ENCODE measurements at regions not wholly inside any gene's neighbourhood (a gene's known extent, or its start where the extent isn't known, plus 50 kb on each side); places are given as distances from the start of the nearest gene placed in this dataset.
A peak's percentile ranks its signal among the peaks of the same experiment; 100 is the strongest.

GRCh38 chr20:4613184-4613583 lies 73.1 kb upstream of the PRNP start:
- H3K4me2 ChIP-seq = no peak overlapping the region
- no peak for ATAC-seq
- 68% methylated on average over 6 of the region's 6 CpGs for WGBS (ENCODE audit: missing lambda C conversion rate)

GRCh38 chr20:4610871-4611270 lies 75.4 kb upstream of the PRNP start:
- no peak for DNase-seq (ENCODE audit: low read depth in 1 of 2, low spot score in 1 of 2)
- WGBS (ENCODE audit: missing lambda C conversion rate) = 70% methylated on average over 9 of the region's 9 CpGs
- Histone ChIP-seq H3K27ac (no peak overlapping the region), H3K4me3 (no peak overlapping the region), H3K4me2 (no peak overlapping the region), H3K4me1 (no peaks in the 10 kb centered on the region), H3K9me3 (no peaks in the 10 kb centered on the region)
- no peak for FAIRE-seq
- CTCF ChIA-PET = interaction anchor here (1.6 to 13.3 kb wide), 3 partner anchors 10 to 490 kb away, joined by 5 to 378 read pairs (median 6); partner anchors contain the start of gene PRND
- POLR2A ChIA-PET = no interaction called here
- ATAC-seq = no peak
- TF ChIP-seq EP300 (IDR thresholded peaks at IDR 0.05) (no peak), CHD4 (IDR thresholded peaks at IDR 0.05; ENCODE audit: borderline replicate concordance) (no peak), CBX2 (IDR thresholded peaks at IDR 0.05; ENCODE audit: borderline replicate concordance, low read depth) (no peak), HOXB13 (CRISPR knock-in tag; IDR thresholded peaks at IDR 0.05; ENCODE audit: low read depth) (no peak), REST (IDR thresholded peaks at IDR 0.05) (no peak)

More at GRCh38 chr20:4613184-4613583, 73.1 kb upstream of the PRNP start:
- H3K27ac ChIP-seq = no peak overlapping the region
- FAIRE-seq = no peak
- CTCF ChIA-PET = interaction anchor here (0.6 to 13.3 kb wide), 26 partner anchors 10 to 488 kb away, joined by 3 to 378 read pairs (median 4); partner anchors contain the start of gene PRND
- no peak overlapping the region for H3K4me3 ChIP-seq
- no peak for TF ChIP-seq KDM1A (IDR thresholded peaks at IDR 0.05; ENCODE audit: low read depth)
- TF ChIP-seq TP53 (CRISPR knock-in tag; IDR thresholded peaks at IDR 0.05) = no peak
- no peak for TF ChIP-seq ESRRA (IDR thresholded peaks at IDR 0.05; ENCODE audit: borderline replicate concordance, low read length)
- TF ChIP-seq ZC3H11A (IDR thresholded peaks at IDR 0.05) = peak; percentile 67
- TF ChIP-seq SREBF2 (IDR thresholded peaks at IDR 0.05) = no peak
- TF ChIP-seq TFCP2L1 (CRISPR knock-in tag; IDR thresholded peaks at IDR 0.05) = no peak
- no peak for TF ChIP-seq CBX8 (IDR thresholded peaks at IDR 0.05)
- TF ChIP-seq SMC3 (IDR thresholded peaks at IDR 0.05) = no peak
- H3K4me1 ChIP-seq = no peaks in the 10 kb centered on the region
- DNase-seq (ENCODE audit: low read depth in 1 of 2, low spot score in 1 of 2) = no peak
- no peaks in the 10 kb centered on the region for H3K9me3 ChIP-seq
- POLR2A ChIA-PET = no interaction called here

- POLR2A ChIA-PET = no interaction called here
- Histone ChIP-seq H3K4me1 (no peaks in the 10 kb centered on the region), H3K27ac (no peak overlapping the region), H3K4me3 (no peak overlapping the region), H3K9me3 (no peaks in the 10 kb centered on the region), H3K4me2 (no peak overlapping the region)
- WGBS (ENCODE audit: missing lambda C conversion rate) = 78% methylated on average over 5 of the region's 5 CpGs
- CTCF ChIA-PET = interaction anchor here (0.6 to 13.3 kb wide), 13 partner anchors 9 to 491 kb away, joined by 3 to 378 read pairs (median 7); partner anchors contain the start of gene PRND
- TF ChIP-seq BCL3 (IDR thresholded peaks at IDR 0.05) = no peak
- no peak for TF ChIP-seq CBX8 (IDR thresholded peaks at IDR 0.05)
- TF ChIP-seq REST (IDR thresholded peaks at IDR 0.05) = no peak
- no peak for TF ChIP-seq KDM1A (IDR thresholded peaks at IDR 0.05; ENCODE audit: low read depth)
- ATAC-seq (no peak), DNase-seq (ENCODE audit: low read depth in 1 of 2, low spot score in 1 of 2) (no peak), FAIRE-seq (no peak)
These were observed 76.7 kb upstream of the PRNP start for GRCh38 chr20:4609511-4609910.

Data from A549 (cell line).